IPS-18a (cell line): ENCODE measurements at regions not wholly inside any gene's neighbourhood (a gene's known extent, or its start where the extent isn't known, plus 50 kb on each side); places are given as distances from the start of the nearest gene placed in this dataset.

Experiments
- H3K27ac ChIP-seq: one replicate; pipeline ENCODE4 v1.5.1; 2013; ENCODE audit warnings: low read length
- H3K27me3 ChIP-seq: one replicate; pipeline ENCODE4 v1.6.1; 2013; ENCODE audit warnings: mild to moderate bottlenecking, low read length; ENCODE audit not compliant: control insufficient read depth, insufficient read depth
- H3K36me3 ChIP-seq: one replicate; pipeline ENCODE4 v1.6.1; 2013; ENCODE audit warnings: low read depth, low read length; ENCODE audit not compliant: control insufficient read depth
- H3K4me1 ChIP-seq: one replicate; pipeline ENCODE4 v1.6.1; 2013; ENCODE audit warnings: low read depth, low read length; ENCODE audit not compliant: control insufficient read depth
- H3K4me3 ChIP-seq: one replicate; pipeline ENCODE4 v1.5.1; 2013; ENCODE audit warnings: low read length
- H3K9ac ChIP-seq: one replicate; pipeline ENCODE4 v1.6.1; 2013; ENCODE audit warnings: mild to moderate bottlenecking, low read length, moderate library complexity
- H3K9me3 ChIP-seq: one replicate; pipeline ENCODE4 v1.6.1; 2013; ENCODE audit warnings: low read depth, low read length; ENCODE audit not compliant: control insufficient read depth

DNA sequence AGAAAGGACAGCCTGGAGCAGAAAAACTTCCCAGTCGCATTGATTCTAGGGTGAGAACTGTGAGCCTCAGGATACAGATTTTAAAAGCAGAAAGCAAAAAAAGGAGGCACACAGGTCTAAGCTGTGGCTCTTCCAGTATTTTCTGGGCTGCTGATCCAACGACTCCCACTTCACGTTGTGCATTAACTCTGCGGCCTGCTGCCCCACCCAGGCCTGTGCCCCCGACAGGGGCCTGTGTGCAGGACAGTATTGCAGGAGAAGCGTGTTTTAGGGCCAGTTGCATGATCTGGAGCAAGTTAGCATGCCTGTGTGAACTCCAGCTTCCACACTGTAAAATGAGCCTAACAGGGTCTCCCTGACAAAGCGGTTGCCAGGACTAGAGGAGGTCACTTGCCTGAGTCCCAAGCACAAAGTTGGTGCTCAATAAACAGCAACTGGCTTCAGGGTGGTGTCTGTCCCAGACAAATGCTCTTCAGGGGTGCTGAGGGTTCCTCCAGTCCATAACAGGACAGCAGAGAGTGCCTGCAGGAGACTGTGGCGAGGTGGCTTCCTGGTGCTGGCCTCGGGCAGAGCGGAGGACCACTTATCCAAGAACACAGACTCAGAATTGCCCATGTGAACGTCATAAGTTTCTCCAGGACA, 66.8 kb upstream of the RAB4A start:
- Histone ChIP-seq H3K9ac (no peak overlapping the region), H3K27ac (no peak overlapping the region), H3K9me3 (no peaks in the 10 kb centered on the region), H3K36me3 (no peaks in the 10 kb centered on the region), H3K4me3 (no peak overlapping the region), H3K27me3 (no peaks in the 10 kb centered on the region), H3K4me1 (peaks cover 30% of the 10 kb centered on the region)

DNA sequence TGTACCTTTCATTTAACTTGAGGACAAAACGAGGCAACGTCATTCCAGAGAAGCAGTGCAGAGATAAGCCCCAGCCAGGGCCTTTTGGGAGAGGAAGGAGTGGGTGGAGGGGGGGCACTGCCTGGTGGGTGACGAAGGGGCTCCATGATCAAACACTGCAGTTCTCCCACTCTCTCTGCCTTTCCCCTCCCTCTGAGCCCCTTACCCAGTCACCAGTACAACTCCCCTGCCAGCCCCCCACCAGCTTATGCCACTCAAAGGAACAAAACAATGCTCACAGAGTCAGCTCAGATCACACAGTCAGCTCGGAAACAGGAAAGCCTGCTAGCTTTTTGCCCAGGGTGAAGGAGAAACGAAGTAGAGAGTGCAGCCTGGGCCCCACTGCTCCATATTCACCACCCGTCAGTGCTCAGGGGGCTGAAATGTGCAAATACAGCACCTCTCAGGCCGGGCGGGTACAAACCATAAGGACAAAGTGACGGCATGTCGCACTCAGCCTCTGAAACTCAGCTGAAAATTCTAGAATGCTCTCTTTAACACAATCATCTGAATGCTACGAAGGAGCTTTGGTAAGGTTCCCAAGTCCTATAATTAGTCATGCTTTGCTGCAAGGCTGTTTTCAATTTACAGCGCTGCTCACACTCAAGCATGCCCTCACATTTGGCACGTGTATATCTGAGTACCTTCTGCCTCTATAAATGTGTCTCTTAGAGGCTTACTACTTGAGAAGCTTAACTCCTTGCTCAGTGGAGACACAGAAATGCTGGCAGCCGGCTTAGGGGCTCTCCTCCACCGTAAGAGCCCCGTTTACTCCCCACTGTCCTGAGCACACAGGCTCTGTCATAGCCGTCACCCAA, 65.8 kb upstream of the RAB4A start:
- Histone ChIP-seq H3K4me1 (peaks cover 21% of the 10 kb centered on the region), H3K9me3 (no peaks in the 10 kb centered on the region), H3K4me3 (no peak overlapping the region), H3K36me3 (no peaks in the 10 kb centered on the region), H3K9ac (no peak overlapping the region), H3K27ac (no peak overlapping the region), H3K27me3 (no peaks in the 10 kb centered on the region)

DNA sequence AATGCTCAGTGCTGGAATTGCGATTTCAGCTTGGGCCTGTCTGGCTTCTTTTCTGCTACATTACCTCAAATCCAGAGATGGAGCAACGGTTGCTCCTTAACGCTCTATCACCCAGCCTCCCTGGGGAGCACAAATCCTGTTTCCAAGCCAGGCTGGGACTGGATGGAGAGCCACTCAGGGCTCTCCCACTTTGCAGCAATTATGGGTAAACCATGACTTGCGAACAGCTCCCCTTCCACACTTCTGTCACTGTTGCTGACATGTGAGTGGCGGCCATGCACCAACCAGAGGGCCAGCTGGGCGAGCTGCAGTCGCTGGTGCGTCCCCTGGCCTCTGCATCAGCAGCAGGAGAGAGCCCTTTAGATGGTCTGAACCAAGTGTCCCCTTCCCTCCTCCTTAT, 65.1 kb upstream of the RAB4A start:
- H3K27ac ChIP-seq, result no peak overlapping the region
- peaks cover 21% of the 10 kb centered on the region for H3K4me1 ChIP-seq
- H3K9ac ChIP-seq, result no peak overlapping the region
- no peaks in the 10 kb centered on the region for H3K9me3 ChIP-seq
- no peaks in the 10 kb centered on the region for H3K36me3 ChIP-seq
- no peak overlapping the region for H3K4me3 ChIP-seq
- no peaks in the 10 kb centered on the region for H3K27me3 ChIP-seq

DNA sequence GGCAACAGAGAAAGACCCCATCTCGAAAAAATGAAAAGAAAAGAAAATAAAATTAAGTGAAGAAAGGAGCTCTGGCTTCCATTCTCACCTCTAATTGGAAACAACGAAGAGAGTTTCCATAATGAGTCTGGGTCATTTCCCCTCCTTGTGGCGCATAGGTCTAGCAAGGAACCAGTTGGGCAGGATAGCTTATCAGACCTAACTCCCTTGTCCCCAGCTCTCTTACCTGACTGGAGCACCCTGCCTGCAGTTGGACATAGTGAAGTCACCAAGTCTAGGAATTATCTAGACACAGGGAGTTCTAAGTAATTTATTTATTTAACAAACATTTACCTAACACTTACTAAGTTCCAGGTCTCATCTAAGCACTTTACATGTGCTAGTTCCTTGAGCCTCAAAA, 63.0 kb upstream of the RAB4A start:
- no peaks in the 10 kb centered on the region for H3K36me3 ChIP-seq
- peaks cover 15% of the 10 kb centered on the region for H3K4me1 ChIP-seq
- H3K4me3 ChIP-seq, result no peak overlapping the region
- no peaks in the 10 kb centered on the region for H3K27me3 ChIP-seq
- H3K9ac ChIP-seq, result no peak overlapping the region
- H3K27ac ChIP-seq, result no peak overlapping the region
- H3K9me3 ChIP-seq, result no peaks in the 10 kb centered on the region

DNA sequence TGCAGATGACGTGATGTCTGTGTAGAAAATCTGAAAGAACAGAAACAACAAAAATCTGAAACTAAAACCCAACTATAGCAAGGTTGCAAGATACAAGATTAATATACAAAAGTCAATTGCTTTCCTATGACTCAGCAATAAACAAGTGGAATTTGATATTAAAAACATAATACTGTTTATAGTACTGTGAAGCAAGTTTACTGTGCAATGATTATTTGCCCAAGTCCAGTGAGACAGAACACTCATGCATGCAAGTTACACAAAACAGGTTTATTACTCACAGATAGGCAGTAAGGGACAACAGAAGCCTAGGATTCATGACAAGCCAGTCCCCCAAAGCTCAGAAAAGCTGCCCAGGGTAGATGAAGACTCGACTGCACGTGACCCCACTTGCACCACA, 62.4 kb upstream of the RAB4A start:
- H3K9me3 ChIP-seq, result no peaks in the 10 kb centered on the region
- no peak overlapping the region for H3K4me3 ChIP-seq
- H3K27me3 ChIP-seq, result no peaks in the 10 kb centered on the region
- peaks cover 11% of the 10 kb centered on the region for H3K4me1 ChIP-seq
- H3K36me3 ChIP-seq, result no peaks in the 10 kb centered on the region
- no peak overlapping the region for H3K9ac ChIP-seq
- no peak overlapping the region for H3K27ac ChIP-seq

DNA sequence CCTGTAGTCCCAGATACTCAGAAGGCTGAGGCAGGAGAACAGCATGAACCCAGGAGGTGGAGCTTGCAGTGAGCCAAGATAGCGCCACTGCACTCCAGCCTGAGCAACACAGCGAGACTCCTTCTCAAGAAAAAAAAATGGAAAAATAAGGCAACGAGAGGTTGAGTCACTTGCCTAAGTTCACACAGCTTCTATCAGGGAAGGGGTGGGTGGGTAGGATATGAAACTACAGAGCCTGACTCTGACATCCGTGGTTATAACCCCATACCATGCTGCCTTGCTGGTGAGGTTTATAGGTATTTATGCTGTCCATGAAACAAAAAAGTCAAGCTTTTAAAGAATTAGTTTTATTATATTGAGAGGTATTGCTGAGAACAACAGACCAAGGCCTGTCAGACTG, 61.5 kb upstream of the RAB4A start:
- H3K9me3 ChIP-seq, result no peaks in the 10 kb centered on the region
- H3K27me3 ChIP-seq, result no peaks in the 10 kb centered on the region
- no peak overlapping the region for H3K27ac ChIP-seq
- peaks cover 4% of the 10 kb centered on the region for H3K4me1 ChIP-seq
- H3K4me3 ChIP-seq, result no peak overlapping the region
- no peaks in the 10 kb centered on the region for H3K36me3 ChIP-seq
- H3K9ac ChIP-seq, result no peak overlapping the region

DNA sequence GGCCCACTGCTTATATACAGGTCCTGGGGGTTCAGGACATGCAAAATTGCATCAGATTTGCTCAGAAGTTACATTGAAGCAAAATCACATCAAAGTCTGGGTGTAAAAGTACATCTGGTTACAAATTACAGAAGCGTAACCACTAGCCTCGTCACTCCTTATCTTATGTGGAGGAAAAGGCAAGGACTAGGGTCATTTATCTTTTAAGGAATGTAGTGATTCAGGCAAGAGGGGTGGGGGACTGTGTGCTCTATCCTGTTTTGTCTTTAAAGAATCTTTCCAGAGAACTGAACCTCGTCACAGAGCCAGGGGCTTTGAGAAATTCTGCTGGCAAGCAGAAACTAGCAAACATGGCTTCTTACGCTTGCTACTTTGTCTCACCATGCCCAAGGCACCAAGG, 61.1 kb upstream of the RAB4A start:
- H3K9ac ChIP-seq, result no peak overlapping the region
- H3K36me3 ChIP-seq, result no peaks in the 10 kb centered on the region
- H3K27ac ChIP-seq, result no peak overlapping the region
- no peak overlapping the region for H3K4me3 ChIP-seq
- H3K27me3 ChIP-seq, result no peaks in the 10 kb centered on the region
- H3K9me3 ChIP-seq, result no peaks in the 10 kb centered on the region
- H3K4me1 ChIP-seq, result peaks cover 4% of the 10 kb centered on the region

DNA sequence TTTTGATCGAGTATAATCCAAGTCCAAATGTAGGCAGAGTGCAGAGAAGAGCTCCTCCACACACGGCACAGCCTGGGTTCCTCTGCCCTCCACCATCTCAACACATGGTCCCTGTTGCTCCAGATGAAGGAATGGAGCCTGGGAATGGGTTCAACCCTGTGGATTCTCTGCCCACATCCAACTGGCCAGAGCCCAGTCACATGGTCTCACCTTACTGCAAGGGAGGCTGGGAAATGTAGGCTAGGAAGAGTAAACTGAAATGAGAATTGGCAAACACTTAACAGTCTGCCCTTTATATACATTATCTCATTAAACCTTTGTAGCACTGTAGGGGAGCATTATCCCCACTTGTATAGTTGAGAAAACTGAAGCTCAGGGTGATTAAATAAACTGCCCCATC, 60.1 kb upstream of the RAB4A start:
- Histone ChIP-seq H3K36me3 (no peaks in the 10 kb centered on the region), H3K9me3 (no peaks in the 10 kb centered on the region), H3K4me3 (no peak overlapping the region), H3K27ac (no peak overlapping the region), H3K4me1 (no peaks in the 10 kb centered on the region), H3K27me3 (no peaks in the 10 kb centered on the region), H3K9ac (no peak overlapping the region)

DNA sequence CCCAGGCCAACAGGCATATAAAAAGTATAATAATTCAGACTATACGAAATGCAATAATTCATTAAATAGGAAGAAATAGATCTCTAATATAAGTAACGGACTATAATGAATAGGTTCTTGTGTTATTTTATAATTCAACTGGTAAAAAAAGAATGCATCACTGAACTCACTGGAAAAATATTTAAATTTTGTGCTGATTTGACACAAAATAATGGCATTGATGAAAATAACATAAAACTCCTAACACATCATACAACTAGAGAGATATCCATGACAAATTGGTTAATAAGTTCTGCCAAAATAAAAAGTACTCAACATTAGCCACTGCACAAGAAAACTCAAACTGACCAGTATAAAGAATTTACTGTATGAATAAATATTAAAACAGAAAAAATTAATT, 57.1 kb upstream of the RAB4A start:
- Histone ChIP-seq H3K4me1 (no peaks in the 10 kb centered on the region), H3K27me3 (no peaks in the 10 kb centered on the region), H3K9me3 (no peaks in the 10 kb centered on the region), H3K27ac (no peak overlapping the region), H3K4me3 (no peak overlapping the region), H3K9ac (no peak overlapping the region), H3K36me3 (no peaks in the 10 kb centered on the region)

DNA sequence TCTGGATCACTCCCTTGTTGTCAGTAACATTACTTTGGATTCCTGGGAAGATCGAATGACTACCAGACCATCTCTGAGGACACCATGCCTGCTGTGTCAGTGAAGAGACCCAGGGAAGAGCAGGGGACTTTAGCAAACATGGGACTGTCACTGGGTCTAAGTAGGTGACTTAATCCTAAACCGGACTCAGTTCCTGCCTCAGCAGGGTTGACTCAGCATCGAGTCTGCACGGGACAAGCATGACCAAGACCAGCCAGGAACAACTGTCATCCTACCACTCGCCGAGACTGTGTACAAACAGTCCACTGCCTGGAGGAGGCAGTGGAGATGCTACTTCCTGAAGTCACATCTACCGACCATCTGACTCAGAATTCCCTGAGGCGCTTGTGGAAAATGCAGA, 53.2 kb upstream of the RAB4A start:
- Histone ChIP-seq H3K9me3 (no peaks in the 10 kb centered on the region), H3K27me3 (no peaks in the 10 kb centered on the region), H3K4me1 (peaks cover 10% of the 10 kb centered on the region), H3K36me3 (no peaks in the 10 kb centered on the region), H3K27ac (no peak overlapping the region), H3K9ac (no peak overlapping the region), H3K4me3 (no peak overlapping the region)

DNA sequence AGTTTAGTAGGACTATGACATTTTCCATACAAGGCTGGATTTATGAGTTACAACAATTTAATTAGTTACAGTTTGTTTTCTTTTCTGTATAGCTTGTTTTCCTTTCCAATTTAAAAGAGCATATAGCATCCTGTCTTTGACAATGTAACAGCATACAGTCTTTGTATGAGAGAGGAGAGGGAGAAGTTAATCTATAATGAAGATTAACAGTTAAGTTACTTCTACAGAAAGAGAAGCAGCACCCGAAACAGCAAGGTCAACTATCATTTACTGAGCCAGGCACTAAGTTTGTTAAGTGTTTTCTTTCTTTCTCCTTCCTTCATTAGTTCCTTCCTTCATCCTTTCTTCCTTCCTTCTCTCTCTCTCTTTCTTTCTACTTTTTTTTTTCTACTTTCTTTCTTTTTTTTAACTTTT, 52.3 kb upstream of the RAB4A start:
- no peaks in the 10 kb centered on the region for H3K27me3 ChIP-seq
- no peaks in the 10 kb centered on the region for H3K9me3 ChIP-seq
- no peaks in the 10 kb centered on the region for H3K36me3 ChIP-seq
- no peak overlapping the region for H3K4me3 ChIP-seq
- H3K4me1 ChIP-seq, result peaks cover 10% of the 10 kb centered on the region
- H3K9ac ChIP-seq, result no peak overlapping the region
- no peak overlapping the region for H3K27ac ChIP-seq
